Adipocyte (in vitro differentiated cells): ENCODE measurements at regions not wholly inside any gene's neighbourhood (a gene's known extent, or its start where the extent isn't known, plus 50 kb on each side); places are given as distances from the start of the nearest gene placed in this dataset.

Experiments used
- DNase-seq: peaks from one replicate; pipeline ENCODE4 v3.0.0-alpha.2; 2015; ENCODE audit warnings: low read depth
- H3K27me3 ChIP-seq: replicated peaks from 2 replicates; pipeline ENCODE4 v1.7.0; 2013; ENCODE audit warnings: mild to moderate bottlenecking, low read length, moderate library complexity; ENCODE audit not compliant: control insufficient read depth, insufficient read depth
- H3K36me3 ChIP-seq: 2 replicates; pipeline ENCODE4 v1.7.0; 2013; ENCODE audit warnings: low read length, mild to moderate bottlenecking, moderate library complexity; ENCODE audit not compliant: control insufficient read depth, insufficient read depth, severe bottlenecking
- H3K4me1 ChIP-seq: 2 replicates; pipeline ENCODE4 v1.7.0; 2013; ENCODE audit warnings: mild to moderate bottlenecking, low read length, moderate library complexity; ENCODE audit not compliant: control insufficient read depth, insufficient read depth
- H3K4me3 ChIP-seq: 2 replicates; pipeline ENCODE4 v1.7.0; 2013; ENCODE audit warnings: mild to moderate bottlenecking, low read length, moderate library complexity
- H3K9ac ChIP-seq: 2 replicates; pipeline ENCODE4 v1.7.0; 2013; ENCODE audit warnings: mild to moderate bottlenecking, low read length, moderate library complexity
- H3K9me3 ChIP-seq: 2 replicates; pipeline ENCODE4 v1.7.0; 2013; ENCODE audit warnings: mild to moderate bottlenecking, low read length, moderate library complexity; ENCODE audit not compliant: control insufficient read depth

DNA sequence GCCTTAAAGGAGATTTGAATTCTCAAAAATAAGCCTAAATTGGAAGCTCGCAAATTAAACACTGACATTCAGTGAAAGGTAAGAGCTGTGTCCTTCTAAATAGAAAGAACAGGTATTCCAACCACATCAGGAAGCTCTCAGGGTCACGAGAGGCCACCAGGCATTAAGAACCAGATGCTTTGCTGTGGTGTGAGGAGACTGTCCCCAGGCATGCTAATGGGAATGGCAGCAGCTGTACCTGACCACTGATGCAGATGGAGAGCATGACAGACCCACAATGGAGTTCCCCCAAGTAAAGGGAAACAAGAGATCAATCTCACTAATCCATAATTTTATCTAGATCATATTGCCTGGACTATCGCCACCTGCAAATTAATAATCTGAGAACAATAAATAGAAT is 658.9 kb upstream of the NOX3 start:
- no peaks in the 10 kb centered on the region for H3K36me3 ChIP-seq
- no peaks in the 10 kb centered on the region for H3K4me1 ChIP-seq
- H3K4me3 ChIP-seq = no peak overlapping the region
- H3K9me3 ChIP-seq = peaks cover 13% of the 10 kb centered on the region
- H3K9ac ChIP-seq = no peak overlapping the region
- no peak for DNase-seq
- no peaks in the 10 kb centered on the region for H3K27me3 ChIP-seq

DNA sequence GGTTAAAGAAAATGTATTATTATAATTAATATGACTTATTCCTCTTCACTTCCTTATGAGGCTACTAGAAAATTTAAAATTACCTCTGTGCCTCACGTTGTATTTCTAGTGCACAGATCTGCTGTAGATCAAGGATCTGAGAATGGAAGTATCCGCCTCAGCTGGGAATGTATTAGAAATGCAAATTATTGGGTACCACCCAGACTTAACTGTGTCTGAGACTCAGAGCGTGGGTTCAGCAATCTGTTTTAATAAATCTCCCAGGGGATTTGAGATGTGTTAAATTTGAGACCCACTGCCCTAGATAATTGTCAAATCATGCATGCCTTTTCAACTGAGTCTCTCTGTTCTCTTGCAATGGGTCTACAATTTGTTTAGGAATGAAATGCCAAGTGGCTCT is 658.0 kb upstream of the NOX3 start:
- H3K9ac ChIP-seq = no peak overlapping the region
- no peaks in the 10 kb centered on the region for H3K27me3 ChIP-seq
- H3K4me3 ChIP-seq = no peak overlapping the region
- no peak for DNase-seq
- no peaks in the 10 kb centered on the region for H3K36me3 ChIP-seq
- H3K4me1 ChIP-seq = no peaks in the 10 kb centered on the region
- peaks cover 13% of the 10 kb centered on the region for H3K9me3 ChIP-seq

DNA sequence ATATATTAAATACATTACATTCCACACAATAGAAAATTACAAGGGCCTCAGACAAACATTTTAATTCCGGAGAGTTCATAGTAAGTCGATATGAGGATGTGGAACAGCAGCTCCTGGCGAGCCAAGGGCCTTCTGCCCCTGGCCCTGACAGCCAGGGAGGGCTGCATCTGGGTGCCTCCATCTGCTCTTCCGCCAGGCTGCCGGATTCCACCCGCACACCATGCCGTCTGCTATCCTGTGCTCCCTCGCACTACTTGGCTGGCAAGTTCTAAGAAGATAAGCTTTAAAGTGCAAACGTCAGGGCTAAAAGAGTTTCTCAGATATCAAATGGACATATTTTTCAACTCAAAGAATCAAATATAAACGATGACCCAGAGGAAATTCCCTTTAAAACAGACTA is 656.3 kb upstream of the NOX3 start:
- no peaks in the 10 kb centered on the region for H3K4me1 ChIP-seq
- no peaks in the 10 kb centered on the region for H3K27me3 ChIP-seq
- no peaks in the 10 kb centered on the region for H3K36me3 ChIP-seq
- H3K9me3 ChIP-seq = peaks cover 9% of the 10 kb centered on the region
- H3K9ac ChIP-seq = no peak overlapping the region
- no peak for DNase-seq
- H3K4me3 ChIP-seq = no peak overlapping the region

DNA sequence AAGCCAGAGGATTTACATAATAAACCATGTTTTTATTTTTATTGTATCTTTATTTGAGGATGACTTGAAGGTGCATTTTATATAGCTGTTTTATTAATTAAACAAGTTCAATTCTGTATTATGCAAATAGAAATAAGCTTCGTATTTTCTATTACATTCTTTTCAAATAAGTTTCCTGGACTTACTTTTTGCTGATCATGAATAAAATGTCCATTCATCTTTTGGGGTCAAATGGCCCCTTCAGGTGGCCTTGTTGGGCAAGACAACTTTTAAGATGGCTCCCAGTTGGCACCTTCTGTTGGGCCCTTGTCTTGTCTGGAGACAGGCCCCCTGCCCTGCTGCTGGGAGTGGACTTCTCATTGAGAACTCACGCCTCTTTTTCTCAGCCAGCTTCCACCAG is 654.6 kb upstream of the NOX3 start:
- no peaks in the 10 kb centered on the region for H3K36me3 ChIP-seq
- H3K27me3 ChIP-seq = no peaks in the 10 kb centered on the region
- H3K9me3 ChIP-seq = peaks cover 6% of the 10 kb centered on the region
- no peaks in the 10 kb centered on the region for H3K4me1 ChIP-seq
- H3K9ac ChIP-seq = no peak overlapping the region
- H3K4me3 ChIP-seq = no peak overlapping the region
- no peak for DNase-seq

DNA sequence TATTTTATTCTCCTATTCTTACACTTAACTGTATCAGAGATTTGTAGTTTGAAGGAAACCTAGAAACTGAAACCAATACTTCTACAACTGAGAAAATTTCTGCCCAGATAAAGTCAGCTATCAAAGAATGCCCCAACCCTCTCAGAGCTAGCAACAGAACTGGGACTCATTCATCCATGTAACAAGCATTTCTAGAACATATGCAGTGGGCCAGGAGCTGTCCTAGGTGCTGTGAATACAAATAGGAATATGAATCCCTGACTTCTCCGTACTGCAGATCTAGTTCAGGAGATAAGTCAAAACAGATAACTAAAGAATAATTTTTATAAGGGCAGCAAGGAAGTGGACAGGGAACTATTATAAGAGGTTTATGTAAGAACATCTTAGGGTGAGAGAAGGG is 654.1 kb upstream of the NOX3 start:
- Histone ChIP-seq H3K4me3 (no peak overlapping the region), H3K27me3 (no peaks in the 10 kb centered on the region)
- peak; percentile 6 for DNase-seq

DNA sequence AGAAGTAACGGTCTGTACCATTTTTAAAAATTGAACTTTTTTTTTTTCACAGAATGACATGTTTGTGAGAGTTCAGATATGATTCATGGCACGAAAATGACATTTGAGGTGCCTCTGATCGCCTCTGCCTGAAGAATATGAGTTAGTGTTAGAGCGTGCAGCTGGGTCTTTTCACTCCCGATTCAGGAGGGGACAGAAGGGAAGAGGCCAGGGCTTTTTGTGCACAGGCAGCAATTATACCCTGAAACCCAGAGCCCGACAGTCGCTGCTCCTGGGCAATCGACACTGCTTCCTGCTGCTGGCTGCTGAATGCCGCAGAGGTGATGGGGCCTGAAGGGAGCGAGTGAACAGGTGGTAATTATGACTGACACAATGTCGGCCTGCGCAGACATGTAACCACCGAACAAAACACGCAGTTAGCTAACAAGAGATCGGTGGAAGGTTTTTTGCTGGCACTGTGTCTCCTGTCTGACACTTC is 652.0 kb upstream of the NOX3 start:
- Histone ChIP-seq H3K27me3 (no peaks in the 10 kb centered on the region), H3K4me3 (no peak overlapping the region), H3K4me1 (no peaks in the 10 kb centered on the region), H3K9ac (no peak overlapping the region), H3K36me3 (no peaks in the 10 kb centered on the region), H3K9me3 (peaks cover 3% of the 10 kb centered on the region)
- DNase-seq = no peak

More for the DNA sequence above, 654.1 kb upstream of the NOX3 start:
- Histone ChIP-seq H3K4me1 (no peaks in the 10 kb centered on the region), H3K9ac (no peak overlapping the region), H3K36me3 (no peaks in the 10 kb centered on the region), H3K9me3 (peaks cover 5% of the 10 kb centered on the region)

DNA sequence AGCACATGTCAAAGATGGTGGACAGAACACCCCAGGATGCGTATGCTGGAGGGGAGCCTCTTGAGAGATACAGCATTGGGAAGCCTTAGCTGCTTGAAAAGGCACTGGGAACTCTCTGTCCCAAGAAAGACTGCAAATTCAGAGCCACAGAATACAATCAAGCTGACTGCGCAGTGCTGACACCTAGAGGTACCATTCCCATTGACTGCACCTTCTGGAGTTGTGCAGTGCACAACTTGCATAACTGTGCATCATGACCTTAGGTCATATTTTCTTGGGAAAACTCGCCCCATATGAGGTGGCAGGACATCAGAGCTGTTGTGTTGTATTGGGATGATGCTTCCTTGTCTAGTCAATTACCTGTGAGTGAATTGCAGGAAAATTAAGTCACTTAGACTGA is 646.5 kb upstream of the NOX3 start:
- no peaks in the 10 kb centered on the region for H3K36me3 ChIP-seq
- H3K9me3 ChIP-seq = no peaks in the 10 kb centered on the region
- no peaks in the 10 kb centered on the region for H3K4me1 ChIP-seq
- no peaks in the 10 kb centered on the region for H3K27me3 ChIP-seq
- no peak overlapping the region for H3K4me3 ChIP-seq
- peak; percentile 0 for DNase-seq
- no peak overlapping the region for H3K9ac ChIP-seq

DNA sequence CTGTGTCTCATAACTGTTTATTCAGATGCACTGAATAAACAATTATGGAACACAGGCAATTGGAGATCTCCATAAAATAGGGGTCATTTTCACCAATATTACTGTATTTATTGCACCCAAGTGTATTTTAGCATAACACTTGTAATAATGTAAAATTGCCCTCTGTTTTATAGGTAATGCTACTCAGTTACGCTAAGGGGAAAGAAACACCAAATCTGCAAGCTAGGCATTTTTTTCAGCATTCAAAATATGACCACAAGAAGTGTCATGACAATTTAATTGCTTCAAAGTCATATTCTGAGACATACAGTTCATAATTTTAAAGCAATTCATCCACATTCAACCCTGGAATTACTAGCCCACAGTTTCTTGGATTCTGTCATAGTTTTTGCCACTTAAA is 643.2 kb upstream of the NOX3 start:
- no peaks in the 10 kb centered on the region for H3K4me1 ChIP-seq
- no peak for DNase-seq
- no peak overlapping the region for H3K9ac ChIP-seq
- no peak overlapping the region for H3K4me3 ChIP-seq
- H3K9me3 ChIP-seq = no peaks in the 10 kb centered on the region
- H3K36me3 ChIP-seq = no peaks in the 10 kb centered on the region
- no peaks in the 10 kb centered on the region for H3K27me3 ChIP-seq

DNA sequence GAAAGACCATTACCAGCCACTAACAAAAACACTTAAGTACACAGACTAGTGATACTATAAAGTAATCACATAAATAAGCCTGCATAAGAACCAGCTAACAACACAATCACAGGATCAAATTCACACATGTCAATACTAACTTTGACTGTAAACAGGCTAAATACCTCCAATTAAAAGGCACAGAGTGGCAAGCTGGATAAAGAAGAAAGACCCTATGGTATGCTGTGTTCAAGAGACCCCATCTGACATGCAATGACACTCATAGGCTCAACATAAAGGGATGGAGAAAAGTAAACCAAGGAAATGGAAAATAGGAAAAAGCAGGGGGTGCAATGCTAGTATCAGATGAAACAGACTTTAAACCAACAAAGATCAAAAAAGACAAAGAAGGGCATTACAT is 631.8 kb upstream of the NOX3 start:
- H3K4me1 ChIP-seq = no peaks in the 10 kb centered on the region
- no peaks in the 10 kb centered on the region for H3K27me3 ChIP-seq
- no peak overlapping the region for H3K9ac ChIP-seq
- DNase-seq = no peak
- H3K4me3 ChIP-seq = no peak overlapping the region
- H3K36me3 ChIP-seq = no peaks in the 10 kb centered on the region
- peaks cover 35% of the 10 kb centered on the region for H3K9me3 ChIP-seq

DNA sequence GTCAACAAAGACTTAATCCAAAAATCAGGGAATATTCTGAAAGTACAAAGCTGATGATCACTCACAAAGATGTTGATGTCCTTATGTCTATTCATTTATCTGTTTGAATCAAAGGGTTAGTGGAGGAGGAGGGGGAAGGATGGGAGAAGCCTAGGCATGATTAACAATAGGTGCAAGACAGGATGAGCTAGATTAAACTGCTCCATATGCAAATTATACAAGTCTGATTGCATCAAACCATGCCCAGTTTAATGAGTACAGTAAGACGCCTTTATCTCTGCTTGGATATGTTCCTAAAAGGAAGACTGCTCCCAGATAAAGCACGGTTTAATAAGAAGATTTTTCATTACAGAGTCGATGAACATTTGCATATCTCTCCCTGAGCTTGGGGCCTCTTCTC is 626.4 kb upstream of the NOX3 start:
- no peaks in the 10 kb centered on the region for H3K27me3 ChIP-seq

DNA sequence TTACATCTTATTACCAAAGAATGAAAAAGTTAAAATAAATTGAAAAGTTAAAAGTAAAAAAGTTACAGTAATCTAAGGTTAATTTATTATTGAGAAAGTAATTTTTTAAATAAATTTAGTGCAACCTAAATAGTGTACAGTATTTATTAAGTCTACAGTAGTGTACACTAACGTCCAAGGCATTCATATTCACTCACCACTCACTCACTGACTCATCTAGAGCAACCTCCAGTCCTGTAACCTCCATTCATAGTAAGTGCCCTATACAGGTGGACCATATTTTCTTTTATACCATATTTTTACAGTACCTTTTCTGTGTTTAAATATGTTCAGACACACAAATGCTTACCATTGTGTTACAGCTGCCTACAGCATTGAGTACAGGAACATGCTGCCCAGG is 624.7 kb upstream of the NOX3 start:
- H3K36me3 ChIP-seq = no peaks in the 10 kb centered on the region
- H3K9me3 ChIP-seq = peaks cover 13% of the 10 kb centered on the region
- no peak for DNase-seq
- no peak overlapping the region for H3K9ac ChIP-seq
- H3K27me3 ChIP-seq = no peaks in the 10 kb centered on the region
- no peak overlapping the region for H3K4me3 ChIP-seq
- H3K4me1 ChIP-seq = no peaks in the 10 kb centered on the region

More for the DNA sequence above, 626.4 kb upstream of the NOX3 start:
- H3K36me3 ChIP-seq = no peaks in the 10 kb centered on the region
- no peak for DNase-seq
- no peak overlapping the region for H3K4me3 ChIP-seq
- peaks cover 17% of the 10 kb centered on the region for H3K9me3 ChIP-seq
- no peaks in the 10 kb centered on the region for H3K4me1 ChIP-seq
- no peak overlapping the region for H3K9ac ChIP-seq

DNA sequence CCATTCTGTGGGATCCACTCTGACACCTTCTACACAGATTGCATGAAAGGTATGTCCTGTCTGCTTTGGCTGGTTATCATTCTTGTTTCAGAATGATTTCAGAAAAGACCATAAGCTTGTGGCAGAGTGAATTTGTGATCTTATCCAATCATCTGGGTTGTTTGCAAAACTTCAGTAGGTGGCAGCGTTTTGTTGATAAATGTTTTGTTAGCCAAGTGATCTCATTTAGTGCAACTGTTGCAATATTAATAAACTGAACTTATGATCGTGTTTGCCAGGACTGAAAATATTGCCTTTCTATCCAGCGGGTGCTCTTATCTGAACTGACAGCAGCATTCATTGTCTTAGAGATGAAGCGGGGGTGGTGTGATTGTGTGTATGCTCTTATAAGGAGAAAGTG is 613.2 kb upstream of the NOX3 start:
- no peaks in the 10 kb centered on the region for H3K9me3 ChIP-seq
- H3K4me1 ChIP-seq = no peaks in the 10 kb centered on the region
- no peaks in the 10 kb centered on the region for H3K36me3 ChIP-seq
- no peak overlapping the region for H3K4me3 ChIP-seq
- H3K27me3 ChIP-seq = no peaks in the 10 kb centered on the region
- no peak overlapping the region for H3K9ac ChIP-seq
- DNase-seq = peak; percentile 5
